ENCODE measurements at regions not wholly inside any gene's neighbourhood (a gene's known extent, or its start where the extent isn't known, plus 50 kb on each side); places are given as distances from the start of the nearest gene placed in this dataset.
"Not testable (repeated sequence)": the region's sequence is repeated elsewhere in the genome, so short reads cannot be mapped to it uniquely, and the experiment has no call there.

- WGBS, 3 donors = 84 to 89% (median 89%) methylated on average over 7 of the region's 7 CpGs
Observed at GRCh38 chr9:92208693-92209524, 84.6 kb downstream of the IARS1 start.

DNA sequence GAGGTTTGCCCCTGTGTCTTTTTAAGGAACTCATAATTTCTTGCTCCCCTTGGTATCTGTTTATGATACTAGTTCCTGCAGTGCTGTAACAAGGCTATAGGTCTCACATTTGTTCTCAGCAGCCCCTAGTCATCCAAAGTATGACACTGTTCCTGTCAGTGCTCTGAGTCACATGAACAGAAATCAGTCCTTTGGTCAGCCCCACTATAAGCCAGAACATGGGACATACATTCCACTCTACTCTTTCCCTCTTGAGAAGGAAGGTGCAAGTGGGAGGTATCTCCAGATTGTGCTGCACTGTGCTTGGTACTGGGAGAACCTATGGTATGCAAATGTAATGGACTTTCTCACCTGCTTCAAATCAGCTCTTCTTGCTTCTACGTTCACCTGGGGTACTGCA is 87.0 kb downstream of the IARS1 start:
- WGBS, 3 donors = 76 to 92% (median 85%) methylated on average over 1 of the region's 1 CpG
- no peak for DNase-seq
- Histone ChIP-seq H3K4me3 (no peak overlapping the region), H3K4me1 (no peaks in the 10 kb centered on the region), H3K9me3 (no peaks in the 10 kb centered on the region), H3K36me3 (ENCODE audit: insufficient read depth in 1 of 2, low read depth in 1 of 2) (peaks cover 23 to 42% of the 10 kb centered on the region in 2 donors), H3K27me3 (ENCODE audit: insufficient read depth in 3 of 3, low read length in 2 of 3) (no peaks in the 10 kb centered on the region), H3K27ac (no peak overlapping the region)
- no peak for TF ChIP-seq CTCF (IDR thresholded peaks at IDR 0.05)
- peak in 2 of 4 donors; percentile 39 to 46 for ATAC-seq
- intact Hi-C loops (cut with DNase I) = no loop called here

More at GRCh38 chr9:92208693-92209524, 84.6 kb downstream of the IARS1 start:
- intact Hi-C loops (cut with DNase I) = no loop called here
- Histone ChIP-seq H3K4me3 (no peak overlapping the region), H3K4me1 (no peaks in the 10 kb centered on the region), H3K9me3 (no peaks in the 10 kb centered on the region), H3K27ac (no peak overlapping the region), H3K27me3 (ENCODE audit: insufficient read depth in 3 of 3, low read length in 2 of 3) (no peaks in the 10 kb centered on the region), H3K36me3 (ENCODE audit: insufficient read depth in 1 of 2, low read depth in 1 of 2) (peaks cover 28 to 66% of the 10 kb centered on the region in 2 donors)
- DNase-seq = no peak
- no peak for ATAC-seq
- TF ChIP-seq CTCF (IDR thresholded peaks at IDR 0.05) = no peak

GRCh38 chr9:92203887-92204286 is 88.7 kb upstream of the SPTLC1 start:
- H3K27ac ChIP-seq; intact Hi-C loops (cut with DNase I); ATAC-seq; H3K9me3 ChIP-seq; DNase-seq; H3K27me3 ChIP-seq (ENCODE audit: insufficient read depth in 3 of 3, low read length in 2 of 3); H3K4me1 ChIP-seq; H3K4me3 ChIP-seq: not testable (repeated sequence)
- H3K36me3 ChIP-seq (ENCODE audit: insufficient read depth in 1 of 2, low read depth in 1 of 2) = peaks cover 2 to 16% of the 10 kb centered on the region in 2 donors
- WGBS, 3 donors = 79 to 89% (median 88%) methylated on average over 1 of the region's 1 CpG

GRCh38 chr9:92198237-92198636 is 83.0 kb upstream of the SPTLC1 start:
- intact Hi-C loops (cut with DNase I); H3K27me3 ChIP-seq (ENCODE audit: insufficient read depth in 3 of 3, low read length in 2 of 3); DNase-seq; H3K27ac ChIP-seq; H3K9me3 ChIP-seq; H3K4me1 ChIP-seq; ATAC-seq; H3K4me3 ChIP-seq; H3K36me3 ChIP-seq (ENCODE audit: insufficient read depth in 1 of 2, low read depth in 1 of 2): not testable (repeated sequence)

DNA sequence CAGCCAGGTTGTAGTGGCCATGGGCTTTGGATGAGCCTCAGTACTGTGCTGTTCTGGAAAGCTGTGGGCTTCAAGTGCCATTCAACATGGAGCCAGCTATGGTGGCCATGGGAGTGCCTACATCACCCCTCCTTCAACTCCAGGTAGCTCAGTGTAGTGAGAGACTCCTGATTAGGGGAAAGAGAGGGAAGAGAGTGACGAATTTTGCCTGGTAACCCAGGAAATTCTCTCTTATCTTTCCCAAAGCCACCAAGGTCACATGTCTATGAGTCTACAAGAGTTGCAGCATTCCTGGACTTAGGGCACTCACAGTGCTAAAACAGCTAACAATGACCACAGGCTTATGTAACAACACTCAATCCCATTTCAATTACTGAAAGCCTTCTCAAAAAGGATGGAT is 81.7 kb upstream of the SPTLC1 start:
- DNase-seq = no peak
- no peak for TF ChIP-seq CTCF (IDR thresholded peaks at IDR 0.05)
- no peaks in the 10 kb centered on the region for H3K4me1 ChIP-seq
- H3K27ac ChIP-seq = no peak overlapping the region
- H3K4me3 ChIP-seq = no peak overlapping the region
- no peaks in the 10 kb centered on the region for H3K36me3 ChIP-seq (ENCODE audit: insufficient read depth in 1 of 2, low read depth in 1 of 2)
- H3K27me3 ChIP-seq (ENCODE audit: insufficient read depth in 3 of 3, low read length in 2 of 3) = no peaks in the 10 kb centered on the region
- intact Hi-C loops (cut with DNase I) = no loop called here
- no peaks in the 10 kb centered on the region for H3K9me3 ChIP-seq
- no peak for ATAC-seq
- 30 to 42% (median 35%) methylated on average over 1 of the region's 1 CpG for WGBS, 3 donors

DNA sequence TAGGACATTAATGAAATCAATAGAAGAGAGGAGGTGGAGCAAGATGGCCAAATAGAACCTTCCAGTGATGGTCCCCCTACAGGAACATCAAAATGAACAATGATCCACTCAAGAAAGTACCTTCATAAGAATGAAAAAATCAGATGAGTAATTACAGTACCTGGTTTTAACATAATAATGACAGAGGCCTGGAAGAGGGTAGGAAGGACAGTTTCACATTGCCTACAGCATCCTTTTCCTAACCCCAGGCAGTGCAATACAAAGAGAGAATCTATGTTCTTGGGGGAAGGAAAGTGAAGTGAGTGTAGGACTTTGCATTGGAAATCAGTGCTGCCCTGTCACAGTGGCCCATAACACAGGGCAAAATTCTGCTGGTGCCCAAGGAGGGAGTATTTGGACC is 81.2 kb upstream of the SPTLC1 start:
- H3K9me3 ChIP-seq = no peaks in the 10 kb centered on the region
- intact Hi-C loops (cut with DNase I) = no loop called here
- no peak overlapping the region for H3K27ac ChIP-seq
- no peaks in the 10 kb centered on the region for H3K27me3 ChIP-seq (ENCODE audit: insufficient read depth in 3 of 3, low read length in 2 of 3)
- DNase-seq = no peak
- no peak overlapping the region for H3K4me3 ChIP-seq
- ATAC-seq = no peak
- H3K36me3 ChIP-seq (ENCODE audit: insufficient read depth in 1 of 2, low read depth in 1 of 2) = no peaks in the 10 kb centered on the region
- H3K4me1 ChIP-seq = no peaks in the 10 kb centered on the region
- TF ChIP-seq CTCF (IDR thresholded peaks at IDR 0.05) = no peak

Measured in psoas muscle (tissue), 7 donors.